ENCODE measurements at regions not wholly inside any gene's neighbourhood (a gene's known extent, or its start where the extent isn't known, plus 50 kb on each side); places are given as distances from the start of the nearest gene placed in this dataset. TPM values are rescaled to one million over a fixed set of nuclear protein-coding genes. Genes with fewer than 3 reads are reported as not detected.

DNA sequence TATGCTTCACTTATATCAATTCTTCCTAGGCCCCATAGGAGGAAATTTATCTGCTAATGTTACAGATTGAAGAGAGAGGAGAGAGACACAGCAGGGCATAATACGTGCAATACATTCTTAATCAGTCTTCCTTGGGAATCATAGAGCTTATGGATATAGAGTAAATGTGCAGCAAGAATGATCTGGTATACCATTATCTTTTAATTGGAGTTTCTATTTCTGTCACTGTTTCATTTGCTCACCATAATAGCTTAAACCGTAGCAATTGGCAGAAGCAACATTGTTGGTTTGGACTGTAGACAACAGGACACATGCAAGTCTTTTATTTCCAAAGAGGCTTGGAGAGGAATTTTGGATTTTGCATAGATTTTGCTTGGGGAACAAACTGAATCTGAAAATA is 68.1 kb upstream of the PCSK2 start:
- H3K4me3 ChIP-seq (ENCODE audit: low read length), result no peak overlapping the region
- DNase-seq, result no peak
- H3K27me3 ChIP-seq (ENCODE audit: low read length), result no peaks in the 10 kb centered on the region
- H3K4me2 ChIP-seq (ENCODE audit: low read depth, low read length, poor library complexity, severe bottlenecking), result no peak overlapping the region
- H3K36me3 ChIP-seq (ENCODE audit: insufficient read depth, low read length), result no peaks in the 10 kb centered on the region
- H3K4me1 ChIP-seq (ENCODE audit: low read length), result no peaks in the 10 kb centered on the region
- no peaks in the 10 kb centered on the region for H3K9me3 ChIP-seq (ENCODE audit: low read length)
- H3K9ac ChIP-seq (ENCODE audit: low read length), result no peak overlapping the region
- H3K79me2 ChIP-seq (ENCODE audit: low read length), result no peaks in the 10 kb centered on the region
- H3K9me2 ChIP-seq (replicated peaks; ENCODE audit: insufficient read depth, low read length), result no peaks in the 10 kb centered on the region
- no peak overlapping the region for H2AFZ ChIP-seq (ENCODE audit: low read length)
- no peaks in the 10 kb centered on the region for H4K20me1 ChIP-seq (ENCODE audit: insufficient read depth, low read depth, low read length)
- H3K27ac ChIP-seq (ENCODE audit: low read length), result no peak overlapping the region

GRCh38 chr20:17161673-17162481 is 65.0 kb upstream of the PCSK2 start:
- H3K4me3 ChIP-seq (ENCODE audit: low read length), result no peak overlapping the region
- no peaks in the 10 kb centered on the region for H3K79me2 ChIP-seq (ENCODE audit: low read length)
- H3K9ac ChIP-seq (ENCODE audit: low read length), result no peak overlapping the region
- no peak for DNase-seq
- H3K36me3 ChIP-seq (ENCODE audit: insufficient read depth, low read length), result no peaks in the 10 kb centered on the region
- H3K4me1 ChIP-seq (ENCODE audit: low read length), result no peaks in the 10 kb centered on the region
- H4K20me1 ChIP-seq (ENCODE audit: insufficient read depth, low read depth, low read length), result no peaks in the 10 kb centered on the region
- no peaks in the 10 kb centered on the region for H3K9me3 ChIP-seq (ENCODE audit: low read length)
- no peak overlapping the region for H3K27ac ChIP-seq (ENCODE audit: low read length)
- no peaks in the 10 kb centered on the region for H3K9me2 ChIP-seq (replicated peaks; ENCODE audit: insufficient read depth, low read length)
- H3K4me2 ChIP-seq (ENCODE audit: low read depth, low read length, poor library complexity, severe bottlenecking), result no peak overlapping the region
- no peaks in the 10 kb centered on the region for H3K27me3 ChIP-seq (ENCODE audit: low read length)
- H2AFZ ChIP-seq (ENCODE audit: low read length), result no peak overlapping the region

DNA sequence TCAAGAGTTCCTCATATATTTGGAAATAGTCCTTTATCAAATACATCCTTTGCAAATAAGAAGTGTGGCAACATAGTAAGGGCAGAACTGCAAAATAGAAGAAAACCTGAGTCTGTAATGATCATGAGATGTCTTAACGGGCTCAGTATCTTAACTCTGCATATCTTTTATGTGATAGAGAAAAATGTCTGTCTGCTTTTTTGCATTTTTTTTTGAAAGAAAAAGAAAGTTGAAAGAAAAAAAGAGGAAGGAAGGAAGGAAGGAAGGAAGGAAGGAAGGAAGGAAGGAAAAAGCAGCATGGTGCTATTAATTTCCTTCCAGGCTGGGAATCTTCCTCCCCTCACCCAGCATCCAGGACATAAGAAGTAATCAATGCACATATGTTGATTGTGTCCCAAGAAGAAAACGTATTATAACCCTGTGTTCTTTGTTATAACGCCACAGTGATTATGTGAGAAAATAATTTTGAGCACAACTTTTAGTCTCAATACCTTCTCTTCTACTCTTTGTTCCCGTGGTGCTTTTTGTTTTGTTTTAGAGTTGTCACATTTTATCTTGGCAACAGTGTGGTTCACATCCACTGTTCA is 58.7 kb upstream of the PCSK2 start:
- Histone ChIP-seq H3K4me3 (ENCODE audit: low read length) (no peak overlapping the region), H3K4me2 (ENCODE audit: low read depth, low read length, poor library complexity, severe bottlenecking) (no peak overlapping the region), H3K9me3 (ENCODE audit: low read length) (no peaks in the 10 kb centered on the region), H3K27me3 (ENCODE audit: low read length) (no peaks in the 10 kb centered on the region), H3K4me1 (ENCODE audit: low read length) (no peaks in the 10 kb centered on the region), H3K9me2 (replicated peaks; ENCODE audit: insufficient read depth, low read length) (no peaks in the 10 kb centered on the region), H3K79me2 (ENCODE audit: low read length) (no peaks in the 10 kb centered on the region), H3K36me3 (ENCODE audit: insufficient read depth, low read length) (no peaks in the 10 kb centered on the region), H3K9ac (ENCODE audit: low read length) (no peak overlapping the region), H2AFZ (ENCODE audit: low read length) (no peak overlapping the region), H4K20me1 (ENCODE audit: insufficient read depth, low read depth, low read length) (no peaks in the 10 kb centered on the region), H3K27ac (ENCODE audit: low read length) (no peak overlapping the region)
- DNase-seq, result no peak

DNA sequence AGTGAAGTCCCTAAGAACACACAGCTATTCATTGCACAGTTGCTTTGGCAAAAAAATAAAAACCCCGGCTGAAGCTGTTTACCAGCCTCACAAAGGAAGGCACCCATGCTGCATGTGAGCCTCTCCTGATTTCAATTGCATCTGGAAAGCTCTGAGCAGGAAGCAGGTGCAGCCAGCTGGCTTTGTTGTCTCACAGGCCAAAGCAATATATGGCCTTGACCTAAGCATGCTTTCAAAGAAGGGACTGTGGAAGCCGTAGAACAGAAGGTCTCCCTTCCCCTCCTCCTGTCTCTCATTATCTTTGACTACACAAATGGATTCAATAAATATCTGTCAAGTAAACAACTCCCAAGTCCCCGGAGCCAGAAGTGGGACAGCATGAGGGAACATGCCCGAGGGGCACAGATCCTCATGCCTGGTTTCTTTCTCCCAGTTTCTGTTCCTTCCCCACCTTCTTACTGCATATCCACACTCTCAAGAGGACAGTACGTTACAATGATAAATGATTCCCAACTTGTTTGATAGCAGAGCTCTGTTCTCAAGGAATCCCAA is 57.2 kb upstream of the PCSK2 start:
- Histone ChIP-seq H3K27me3 (ENCODE audit: low read length) (no peaks in the 10 kb centered on the region), H3K4me1 (ENCODE audit: low read length) (no peaks in the 10 kb centered on the region)

GRCh38 chr20:17171746-17172280 is 55.0 kb upstream of the PCSK2 start:
- Histone ChIP-seq H3K79me2 (ENCODE audit: low read length) (no peaks in the 10 kb centered on the region), H4K20me1 (ENCODE audit: insufficient read depth, low read depth, low read length) (no peaks in the 10 kb centered on the region), H3K9ac (ENCODE audit: low read length) (no peak overlapping the region), H3K4me2 (ENCODE audit: low read depth, low read length, poor library complexity, severe bottlenecking) (no peak overlapping the region), H3K4me3 (ENCODE audit: low read length) (no peak overlapping the region), H3K9me3 (ENCODE audit: low read length) (no peaks in the 10 kb centered on the region), H3K27me3 (ENCODE audit: low read length) (no peaks in the 10 kb centered on the region), H3K4me1 (ENCODE audit: low read length) (no peaks in the 10 kb centered on the region), H3K36me3 (ENCODE audit: insufficient read depth, low read length) (no peaks in the 10 kb centered on the region), H3K27ac (ENCODE audit: low read length) (no peak overlapping the region), H3K9me2 (replicated peaks; ENCODE audit: insufficient read depth, low read length) (no peaks in the 10 kb centered on the region), H2AFZ (ENCODE audit: low read length) (no peak overlapping the region)
- DNase-seq, result no peak

More for the DNA sequence above, 57.2 kb upstream of the PCSK2 start:
- Histone ChIP-seq H3K9me2 (replicated peaks; ENCODE audit: insufficient read depth, low read length) (no peaks in the 10 kb centered on the region), H3K9ac (ENCODE audit: low read length) (no peak overlapping the region), H3K36me3 (ENCODE audit: insufficient read depth, low read length) (no peaks in the 10 kb centered on the region), H3K79me2 (ENCODE audit: low read length) (no peaks in the 10 kb centered on the region), H2AFZ (ENCODE audit: low read length) (no peak overlapping the region), H3K4me2 (ENCODE audit: low read depth, low read length, poor library complexity, severe bottlenecking) (no peak overlapping the region), H3K27ac (ENCODE audit: low read length) (no peak overlapping the region), H3K4me3 (ENCODE audit: low read length) (no peak overlapping the region), H4K20me1 (ENCODE audit: insufficient read depth, low read depth, low read length) (no peaks in the 10 kb centered on the region), H3K9me3 (ENCODE audit: low read length) (no peaks in the 10 kb centered on the region)
- no peak for DNase-seq

DNA sequence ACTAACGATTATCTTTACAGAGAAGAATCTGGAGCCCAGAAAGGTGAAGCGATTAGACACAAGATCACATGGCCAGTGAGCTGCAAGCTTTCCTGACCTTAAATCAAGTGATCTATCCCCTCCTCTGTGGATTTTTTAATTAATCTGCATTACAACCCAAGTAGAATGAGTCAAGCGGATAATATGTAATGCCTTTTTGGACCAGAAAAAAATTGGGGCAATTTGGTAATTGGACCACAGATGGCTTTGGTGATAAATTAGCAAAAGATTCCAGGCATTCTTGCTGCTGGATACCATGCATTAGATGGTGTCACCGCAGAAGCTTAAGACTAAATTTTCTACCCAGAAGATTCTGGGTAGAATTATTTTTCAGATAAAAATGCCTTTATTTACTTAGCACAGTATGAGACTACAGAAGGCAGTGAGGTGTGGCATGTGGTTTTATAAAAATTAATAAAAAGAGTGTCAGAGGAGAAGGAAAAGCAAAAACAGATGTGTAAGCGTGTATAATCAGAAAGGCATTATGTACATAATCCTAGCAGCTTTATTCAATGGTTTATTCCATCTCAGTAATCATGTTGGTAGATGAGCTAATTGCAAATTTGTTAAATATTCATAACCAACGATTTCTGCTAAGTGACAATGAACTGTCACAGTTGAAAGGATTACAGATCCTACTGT is 53.9 kb upstream of the PCSK2 start:
- no peak for DNase-seq
- H3K4me2 ChIP-seq (ENCODE audit: low read depth, low read length, poor library complexity, severe bottlenecking), result no peak overlapping the region
- no peaks in the 10 kb centered on the region for H3K9me2 ChIP-seq (replicated peaks; ENCODE audit: insufficient read depth, low read length)
- no peak overlapping the region for H2AFZ ChIP-seq (ENCODE audit: low read length)
- no peaks in the 10 kb centered on the region for H3K4me1 ChIP-seq (ENCODE audit: low read length)
- H3K9ac ChIP-seq (ENCODE audit: low read length), result no peak overlapping the region
- no peaks in the 10 kb centered on the region for H3K36me3 ChIP-seq (ENCODE audit: insufficient read depth, low read length)
- H3K27ac ChIP-seq (ENCODE audit: low read length), result no peak overlapping the region
- H3K9me3 ChIP-seq (ENCODE audit: low read length), result no peaks in the 10 kb centered on the region
- no peak overlapping the region for H3K4me3 ChIP-seq (ENCODE audit: low read length)
- no peaks in the 10 kb centered on the region for H4K20me1 ChIP-seq (ENCODE audit: insufficient read depth, low read depth, low read length)
- H3K79me2 ChIP-seq (ENCODE audit: low read length), result no peaks in the 10 kb centered on the region
- H3K27me3 ChIP-seq (ENCODE audit: low read length), result no peaks in the 10 kb centered on the region

Small RNA genes in the stretch of these regions (small RNA-seq; reads per million reads assigned to genes)
- not detected for gene RF00012
